Tibial artery (tissue), 4 donors: ENCODE measurements at regions not wholly inside any gene's neighbourhood (a gene's known extent, or its start where the extent isn't known, plus 50 kb on each side); places are given as distances from the start of the nearest gene placed in this dataset.
"Not testable (repeated sequence)": the region's sequence is repeated elsewhere in the genome, so short reads cannot be mapped to it uniquely, and the experiment has no call there.

Experiments
- DNase-seq, 2 donors: peaks; one replicate each; pipeline ENCODE4 v3.0.0-alpha.2; 2019
- H3K27ac ChIP-seq, 2 donors: fragments of 200-600 bp; sonication (generic) in 1 of 2; 1 replicate in 1 of 2; 2 replicates in 1 of 2; pipeline ENCODE4 v1.5.1; 2018 to 2019; ENCODE audit warnings: mild to moderate bottlenecking in 1 of 2
- H3K27me3 ChIP-seq, 2 donors: fragments of 200-600 bp; sonication (generic) in 1 of 2; one replicate each; pipeline versions ENCODE4 v1.5.1 to v1.6.0; 2016 to 2019
- H3K36me3 ChIP-seq, 3 donors: fragments of 200-600 bp; sonication (generic) in 2 of 3; one replicate each; pipeline ENCODE4 v1.5.1; 2016 to 2019; ENCODE audit warnings: mild to moderate bottlenecking in 2 of 3
- H3K4me1 ChIP-seq, 4 donors: fragments of 200-600 bp; sonication (generic) in 2 of 4; 1 replicate in 3 of 4; 2 replicates in 1 of 4; pipeline ENCODE4 v1.5.1; 2016 to 2019
- H3K4me3 ChIP-seq, 2 donors: fragments of 200-600 bp; sonication (generic) in 1 of 2; 1 replicate in 1 of 2; 2 replicates in 1 of 2; pipeline ENCODE4 v1.5.1; 2018 to 2019; ENCODE audit warnings: mild to moderate bottlenecking in 2 of 2
- H3K9me3 ChIP-seq, 3 donors: fragments of 200-600 bp; sonication (generic) in 1 of 3; one replicate each; pipeline ENCODE4 v1.5.1; 2016 to 2019
- intact Hi-C: fragments of 100-400 bp; cut with DNase I; formaldehyde crosslinking; loops from one replicate; pipeline ENCODE4 v1.15.0; 2023; ENCODE audit warnings: low total_unique reads
- TF ChIP-seq, protein P1 (sequence below), 2 experiments: fragments of 200-600 bp in 1 of 2; fragments of 450-650 bp in 1 of 2; IDR thresholded peaks; one replicate each; pipeline ENCODE4 v1.5.1; 2017 to 2019; ENCODE audit warnings: antibody characterized with exemption in 2 of 2, mild to moderate bottlenecking in 1 of 2, moderate library complexity in 1 of 2

- Histone ChIP-seq H3K4me3 (no peak overlapping the region), H3K27me3 (peaks cover 0 to 23% of the 10 kb centered on the region in 2 donors), H3K4me1 (no peaks in the 10 kb centered on the region), H3K36me3 (no peaks in the 10 kb centered on the region), H3K27ac (no peak overlapping the region), H3K9me3 (no peaks in the 10 kb centered on the region)
- DNase-seq = no peak
- TF ChIP-seq, protein P1, sequence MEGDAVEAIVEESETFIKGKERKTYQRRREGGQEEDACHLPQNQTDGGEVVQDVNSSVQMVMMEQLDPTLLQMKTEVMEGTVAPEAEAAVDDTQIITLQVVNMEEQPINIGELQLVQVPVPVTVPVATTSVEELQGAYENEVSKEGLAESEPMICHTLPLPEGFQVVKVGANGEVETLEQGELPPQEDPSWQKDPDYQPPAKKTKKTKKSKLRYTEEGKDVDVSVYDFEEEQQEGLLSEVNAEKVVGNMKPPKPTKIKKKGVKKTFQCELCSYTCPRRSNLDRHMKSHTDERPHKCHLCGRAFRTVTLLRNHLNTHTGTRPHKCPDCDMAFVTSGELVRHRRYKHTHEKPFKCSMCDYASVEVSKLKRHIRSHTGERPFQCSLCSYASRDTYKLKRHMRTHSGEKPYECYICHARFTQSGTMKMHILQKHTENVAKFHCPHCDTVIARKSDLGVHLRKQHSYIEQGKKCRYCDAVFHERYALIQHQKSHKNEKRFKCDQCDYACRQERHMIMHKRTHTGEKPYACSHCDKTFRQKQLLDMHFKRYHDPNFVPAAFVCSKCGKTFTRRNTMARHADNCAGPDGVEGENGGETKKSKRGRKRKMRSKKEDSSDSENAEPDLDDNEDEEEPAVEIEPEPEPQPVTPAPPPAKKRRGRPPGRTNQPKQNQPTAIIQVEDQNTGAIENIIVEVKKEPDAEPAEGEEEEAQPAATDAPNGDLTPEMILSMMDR (IDR thresholded peaks at IDR 0.05) = no peak
- intact Hi-C loops = no loop called here
These were observed 175.5 kb downstream of the OR2B2 start for GRCh38 chr6:27736686-27737085.

DNA sequence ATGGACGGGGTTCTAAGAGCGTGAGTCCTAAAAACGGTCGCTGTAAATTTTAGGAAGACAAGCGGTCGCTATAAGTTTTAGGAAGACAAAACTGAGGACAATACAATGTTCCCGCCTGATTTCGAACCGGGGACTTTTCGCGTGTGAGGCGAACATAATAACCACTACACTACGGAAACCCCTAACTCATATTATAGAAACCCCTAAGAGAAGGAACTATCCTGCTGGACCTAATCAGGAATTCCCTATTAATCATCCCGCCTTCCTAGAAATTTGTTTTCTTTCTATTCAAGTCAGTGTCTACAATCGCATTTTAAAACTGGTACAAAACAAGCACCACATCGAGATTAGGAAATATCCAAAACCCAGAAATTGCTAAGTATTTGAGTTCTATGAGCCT, 183.8 kb downstream of the OR2B2 start:
- Histone ChIP-seq H3K36me3 (no peaks in the 10 kb centered on the region), H3K4me3 (no peak overlapping the region), H3K9me3 (no peaks in the 10 kb centered on the region), H3K27me3 (peaks cover 0 to 4% of the 10 kb centered on the region in 2 donors), H3K4me1 (no peaks in the 10 kb centered on the region), H3K27ac (no peak overlapping the region)
- DNase-seq = no peak
- intact Hi-C loops = no loop called here
- TF ChIP-seq, protein P1 (IDR thresholded peaks at IDR 0.05) = no peak

DNA sequence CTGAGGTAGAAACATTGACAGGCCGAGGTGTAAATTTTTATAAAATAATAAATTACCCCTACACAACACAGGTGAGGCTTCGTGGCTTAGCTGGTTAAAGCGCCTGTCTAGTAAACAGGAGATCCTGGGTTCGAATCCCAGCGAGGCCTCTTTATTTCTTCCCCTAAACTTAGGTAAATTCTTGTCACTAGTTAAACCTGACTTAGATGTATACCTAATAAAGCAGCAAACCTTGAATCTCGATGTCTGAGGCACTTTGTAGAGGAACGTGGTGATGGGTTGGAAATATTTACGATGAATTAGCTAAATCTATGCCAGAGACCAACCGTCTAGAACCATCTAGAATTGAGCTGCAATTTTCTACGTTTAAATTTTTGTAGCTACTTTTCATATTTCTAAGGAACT, 185.6 kb downstream of the OR2B2 start:
- Histone ChIP-seq H3K9me3 (no peaks in the 10 kb centered on the region), H3K27me3 (peaks cover 0 to 8% of the 10 kb centered on the region in 2 donors)

GRCh38 chr6:27720607-27721580, 191.3 kb downstream of the OR2B2 start:
- Histone ChIP-seq H3K36me3 (no peaks in the 10 kb centered on the region), H3K27me3 (peaks cover 0 to 32% of the 10 kb centered on the region in 2 donors), H3K4me3 (no peak overlapping the region), H3K9me3 (no peaks in the 10 kb centered on the region), H3K4me1 (no peaks in the 10 kb centered on the region), H3K27ac (no peak overlapping the region)
- intact Hi-C loops = no loop called here
- no peak for DNase-seq
- TF ChIP-seq, protein P1 (IDR thresholded peaks at IDR 0.05) = no peak

More for the DNA sequence above, 185.6 kb downstream of the OR2B2 start:
- Histone ChIP-seq H3K36me3 (no peaks in the 10 kb centered on the region), H3K4me1 (no peaks in the 10 kb centered on the region), H3K27ac (no peak overlapping the region), H3K4me3 (no peak overlapping the region)
- no peak for DNase-seq
- intact Hi-C loops = no loop called here
- TF ChIP-seq, protein P1 (IDR thresholded peaks at IDR 0.05) = no peak

- H3K4me3 ChIP-seq, H3K27ac ChIP-seq, H3K9me3 ChIP-seq, H3K4me1 ChIP-seq, intact Hi-C loops, DNase-seq, H3K36me3 ChIP-seq: not testable (repeated sequence)
- peaks cover 0 to 32% of the 10 kb centered on the region in 2 donors for H3K27me3 ChIP-seq
These were observed 193.2 kb downstream of the OR2B2 start for GRCh38 chr6:27719039-27719438.

GRCh38 chr6:27706431-27706830, 205.8 kb downstream of the OR2B2 start:
- TF ChIP-seq, protein P1 (IDR thresholded peaks at IDR 0.05) = no peak
- intact Hi-C loops = no loop called here
- H3K27me3 ChIP-seq = peaks cover 0 to 2% of the 10 kb centered on the region in 2 donors
- DNase-seq = no peak
- H3K4me1 ChIP-seq = no peaks in the 10 kb centered on the region
- H3K36me3 ChIP-seq = no peaks in the 10 kb centered on the region
- H3K27ac ChIP-seq = no peak overlapping the region
- H3K9me3 ChIP-seq = no peaks in the 10 kb centered on the region
- no peak overlapping the region for H3K4me3 ChIP-seq
